Spleen (tissue), 7 donors: ENCODE measurements at regions not wholly inside any gene's neighbourhood (a gene's known extent, or its start where the extent isn't known, plus 50 kb on each side); places are given as distances from the start of the nearest gene placed in this dataset.

ENCODE experiments used
- CTCF ChIP-seq, 11 experiments: fragments of 200-600 bp in 7 of 11; fragments of 450-650 bp in 4 of 11; sonication (generic) in 4 of 11; IDR thresholded peaks in 8 of 11; conservative IDR thresholded peaks in 3 of 11; 1 replicate in 7 of 11; 2 replicates in 4 of 11; pipeline versions ENCODE4 v1.4.0 to v1.8.0; 2016 to 2021; ENCODE audit warnings: antibody characterized with exemption in 11 of 11, inconsistent platforms in 4 of 11, mild to moderate bottlenecking in 1 of 11
- POLR2A ChIP-seq, 3 donors: fragments of 450-650 bp; IDR thresholded peaks; one replicate each; pipeline ENCODE4 v1.5.1; 2017; ENCODE audit warnings: antibody characterized with exemption in 3 of 3, mild to moderate bottlenecking in 1 of 3
- donor health status: DM: no; HTN: no; CAD: no; lungs with moderate emphysema.
- donor health status: DM: no; HTN: no; CAD: no.
- donor health status: DM: no; HTN: no; CAD: no.

GRCh38 chr7:16034353-16034752, 347.9 kb upstream of the MEOX2 start:
- TF ChIP-seq POLR2A (IDR thresholded peaks at IDR 0.05): no peak
- no peak for TF ChIP-seq CTCF (IDR thresholded peaks at IDR 0.05 in 8 of 11, conservative IDR thresholded peaks at IDR 0.05 in 3 of 11)
